HCT116 (cell line): ENCODE measurements at regions not wholly inside any gene's neighbourhood (a gene's known extent, or its start where the extent isn't known, plus 50 kb on each side); places are given as distances from the start of the nearest gene placed in this dataset.

Experiments
- ATAC-seq: fragments of 200-7000 bp; cut with Tn5 transposase; 2 replicates; pipeline ENCODE4 v1.9.1; 2020; ENCODE audit warnings: mild to moderate bottlenecking, moderate library complexity
- BruUV-seq: library from RNA; stranded (reverse); fragments of 400-500 nt; replicated peaks from 2 replicates; lab custom pipeline; 2021; lab: Mats Ljungman, UMichigan
- CTCF ChIA-PET: fragments of 300-600 bp; sonication (Branson Sonifier 250); formaldehyde crosslinking; loops from one replicate; lab custom pipeline; 2021; ENCODE audit warnings: antibody characterized with exemption; lab: Charles Lee
- POLR2A ChIA-PET: fragments of 300-600, 350-600 bp; sonication (Branson Sonifier 250); formaldehyde crosslinking; loops from one replicate; lab custom pipeline; 2021; ENCODE audit warnings: antibody characterized with exemption; lab: Charles Lee
- RAD21 ChIA-PET, 2 experiments: fragments of 300-600 bp; sonication (Branson Sonifier 250); formaldehyde crosslinking; loops; one replicate each; lab custom pipeline; 2023; ENCODE audit warnings: low total read pairs in 2 of 2; ENCODE audit not compliant: uncharacterized antibody in 2 of 2, unreplicated experiment in 2 of 2, low non-redundant PET in 1 of 2; lab: Charles Lee
- DNase-seq: peaks from one replicate; pipeline ENCODE4 v3.0.0-alpha.2; 2010; ENCODE audit warnings: low read depth, low spot score
- H2AFZ ChIP-seq: fragments of 200-600 bp; shearing (Covaris generic), sonication (generic); 2 replicates; pipeline ENCODE4 v1.6.1; 2017; ENCODE audit warnings: low read depth, mixed run types, mixed read lengths, antibody characterized with exemption, low read length; ENCODE audit not compliant: poor library complexity, severe bottlenecking
- H3K27ac ChIP-seq: 2 replicates; pipeline ENCODE4 v1.5.1; 2012; ENCODE audit warnings: low read depth, low read length
- H3K27me3 ChIP-seq: fragments of 200-600 bp; sonication (generic); 2 replicates; pipeline ENCODE4 v1.6.1; 2016; ENCODE audit warnings: mixed run types, low read length, mixed read lengths; ENCODE audit not compliant: insufficient read depth
- H3K36me3 ChIP-seq, 2 experiments: fragments of 200-500 bp in 1 of 2; fragments of 200-600 bp in 1 of 2; sonication (Bioruptor generic) in 1 of 2; sonication (generic) in 1 of 2; 2 replicates each; pipeline versions ENCODE4 v1.5.1 to v1.6.1; 2014 to 2016; ENCODE audit warnings: low read length in 2 of 2, inconsistent platforms in 1 of 2, mixed read lengths in 1 of 2, mixed run types in 1 of 2; ENCODE audit not compliant: insufficient read depth in 2 of 2, control insufficient read depth in 1 of 2
- H3K4me1 ChIP-seq, 2 experiments: fragments of 200-600 bp in 1 of 2; sonication (generic) in 1 of 2; 2 replicates each; pipeline versions ENCODE4 v1.5.1 to v1.6.1; 2012 to 2017; ENCODE audit warnings: low read length in 2 of 2, inconsistent platforms in 1 of 2, mild to moderate bottlenecking in 1 of 2, mixed read lengths in 1 of 2, mixed run types in 1 of 2, moderate library complexity in 1 of 2; ENCODE audit not compliant: insufficient read depth in 2 of 2, control insufficient read depth in 1 of 2
- H3K4me2 ChIP-seq: fragments of 200-600 bp; sonication (generic); 2 replicates; pipeline ENCODE4 v1.6.1; 2017; ENCODE audit warnings: mixed run types, low read length, mixed read lengths
- H3K4me3 ChIP-seq, 2 experiments: fragments of 200-600 bp in 1 of 2; sonication (generic) in 1 of 2; replicated peaks in 1 of 2; 2 replicates each; pipeline ENCODE4 v1.5.1; 2011 to 2016; ENCODE audit warnings: low read length in 2 of 2, control low read depth in 1 of 2, low read depth in 1 of 2, mild to moderate bottlenecking in 1 of 2, mixed read lengths in 1 of 2, mixed run types in 1 of 2
- H3K79me2 ChIP-seq: fragments of 200-600 bp; sonication (generic); 2 replicates; pipeline ENCODE4 v1.6.1; 2017; ENCODE audit warnings: mild to moderate bottlenecking, mixed run types, low read length, moderate library complexity, mixed read lengths; ENCODE audit not compliant: insufficient read depth
- H3K9ac ChIP-seq: fragments of 200-600 bp; sonication (generic); 2 replicates; pipeline ENCODE4 v1.6.1; 2016; ENCODE audit warnings: low read length, mixed read lengths
- H3K9me2 ChIP-seq: fragments of 200-600 bp; sonication (generic), shearing (Covaris generic); 2 replicates; pipeline ENCODE4 v1.6.1; 2017; ENCODE audit warnings: mixed run types, mild to moderate bottlenecking, moderate library complexity; ENCODE audit not compliant: insufficient read depth
- H3K9me3 ChIP-seq, 2 experiments: fragments of 200-500 bp in 1 of 2; fragments of 200-600 bp in 1 of 2; sonication (Bioruptor generic) in 1 of 2; sonication (generic) in 1 of 2; 2 replicates each; pipeline ENCODE4 v1.6.1; 2014 to 2017; ENCODE audit warnings: low read length in 2 of 2, mixed read lengths in 2 of 2, inconsistent platforms in 1 of 2, low read depth in 1 of 2, mild to moderate bottlenecking in 1 of 2, mixed run types in 1 of 2, moderate library complexity in 1 of 2; ENCODE audit not compliant: control insufficient read depth in 1 of 2, insufficient read depth in 1 of 2
- H4K20me1 ChIP-seq: fragments of 200-600 bp; sonication (generic), shearing (Covaris generic); 2 replicates; pipeline ENCODE4 v1.6.1; 2017; ENCODE audit warnings: mixed run types, mild to moderate bottlenecking, moderate library complexity; ENCODE audit not compliant: insufficient read depth
- CBX3 ChIP-seq: IDR thresholded peaks from 2 replicates; pipeline ENCODE4 v1.6.1; 2012; ENCODE audit warnings: low read depth
- CEBPB ChIP-seq: IDR thresholded peaks from 2 replicates; pipeline ENCODE4 v1.6.1; 2012; ENCODE audit warnings: low read depth
- EGR1 ChIP-seq: IDR thresholded peaks from 2 replicates; pipeline ENCODE4 v1.6.1; 2012; ENCODE audit warnings: low read depth
- ELF1 ChIP-seq: IDR thresholded peaks from 2 replicates; pipeline ENCODE4 v1.6.1; 2012; ENCODE audit warnings: low read depth, borderline replicate concordance
- JUND ChIP-seq: IDR thresholded peaks from 2 replicates; pipeline ENCODE4 v1.6.1; 2012
- POLR2A ChIP-seq: IDR thresholded peaks from 2 replicates; pipeline ENCODE4 v1.7.0; 2011; ENCODE audit warnings: borderline replicate concordance; ENCODE audit not compliant: insufficient read depth, insufficient read length; ENCODE audit errors: extremely low read depth
- REST ChIP-seq: IDR thresholded peaks from 2 replicates; pipeline ENCODE4 v1.6.1; 2012; ENCODE audit warnings: low read depth
- SP1 ChIP-seq: IDR thresholded peaks from 2 replicates; pipeline ENCODE4 v1.6.1; 2012; ENCODE audit warnings: low read depth
- SRF ChIP-seq: IDR thresholded peaks from 2 replicates; pipeline ENCODE4 v1.6.1; 2012; ENCODE audit warnings: low read depth
- ZNF274 ChIP-seq: fragments of 200-500 bp; sonication (Bioruptor generic); IDR thresholded peaks from 2 replicates; pipeline ENCODE4 v1.6.1; 2014; ENCODE audit warnings: mild to moderate bottlenecking, low read depth, low read length, inconsistent platforms
- intact Hi-C: fragments of 100-400 bp; cut with micrococcal nuclease; formaldehyde crosslinking; loops from 2 replicates; pipeline ENCODE4 v1.10.0; 2022

- Histone ChIP-seq H2AFZ (no peak overlapping the region), H3K27ac (no peak overlapping the region), H3K4me2 (no peak overlapping the region), H3K9me3 (peaks cover 6 to 9% of the 10 kb centered on the region in 2 experiments; a peak in 2 of 4 replicates), H4K20me1 (no peaks in the 10 kb centered on the region), H3K4me3 (no peak overlapping the region), H3K27me3 (no peaks in the 10 kb centered on the region), H3K36me3 (no peaks in the 10 kb centered on the region), H3K9me2 (no peaks in the 10 kb centered on the region), H3K4me1 (no peaks in the 10 kb centered on the region), H3K9ac (no peak overlapping the region), H3K79me2 (no peaks in the 10 kb centered on the region)
- intact Hi-C loops = no loop called here
- no TSS peak for BruUV-seq
- TF ChIP-seq JUND (no peak), CEBPB (no peak), POLR2A (no peak), ELF1 (no peak), SRF (no peak), CBX3 (no peak), REST (no peak), ZNF274 (no peak), EGR1 (no peak), SP1 (no peak)
- POLR2A ChIA-PET = no interaction called here
- RAD21 ChIA-PET = no interaction called here
- CTCF ChIA-PET = no interaction called here
- DNase-seq (no peak), ATAC-seq (no peak)
Observed at GRCh38 chr5:63563008-63563917, 399.0 kb downstream of the HTR1A start.
